ENCODE measurements at regions not wholly inside any gene's neighbourhood (a gene's known extent, or its start where the extent isn't known, plus 50 kb on each side); places are given as distances from the start of the nearest gene placed in this dataset.
A peak's percentile ranks its signal among the peaks of the same experiment; 100 is the strongest.

DNA sequence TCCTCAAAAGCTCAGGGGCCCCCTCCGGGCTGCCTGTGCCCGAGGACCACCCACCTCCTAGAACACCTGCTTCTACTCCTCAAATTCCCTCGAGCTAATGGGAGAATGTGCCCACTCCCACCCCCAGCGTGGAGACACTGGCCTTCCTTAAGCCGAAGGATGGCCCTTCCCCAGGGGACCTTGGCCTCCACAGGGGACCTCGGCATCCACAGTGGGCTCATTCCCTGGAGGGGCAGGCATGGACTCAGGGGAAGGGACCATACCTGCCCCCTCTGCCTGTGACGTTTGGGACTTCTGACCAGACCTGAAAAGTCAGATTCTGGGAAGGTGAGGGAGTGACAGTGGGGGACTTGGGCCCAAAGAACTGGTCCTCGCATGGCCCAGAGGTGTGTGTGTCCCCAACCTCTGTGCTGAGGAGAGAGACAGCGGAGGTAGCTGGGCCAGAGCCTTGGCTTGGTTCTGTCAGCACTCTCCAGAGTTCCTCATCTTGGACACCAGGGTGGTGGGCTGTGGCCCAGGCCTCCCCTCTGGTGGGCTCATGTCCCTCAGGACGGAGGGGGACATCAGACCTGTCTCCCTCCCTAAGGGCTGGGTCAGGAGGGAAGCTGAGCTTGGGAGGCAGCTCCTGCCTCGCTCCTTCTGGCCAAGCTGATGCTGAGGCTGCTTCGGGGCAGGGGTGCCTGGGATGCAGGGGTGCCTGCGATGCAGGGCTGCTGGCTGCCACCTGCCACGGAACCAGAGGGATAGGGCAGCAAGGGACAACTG, 240.4 kb downstream of the HAUS1 start:
- H3K36me3 Mint-ChIP-seq (ENCODE audit: insufficient read depth, unreplicated experiment), result peaks cover 18% of the 10 kb centered on the region
- intact Hi-C loops (cut with micrococcal nuclease), result no loop called here
- H3K4me1 Mint-ChIP-seq (ENCODE audit: insufficient read depth, unreplicated experiment), result peaks cover 14% of the 10 kb centered on the region
- no peaks in the 10 kb centered on the region for H3K27me3 Mint-ChIP-seq (ENCODE audit: insufficient read depth, unreplicated experiment)
- DNase-seq (ENCODE audit: unreplicated experiment), result no peak
- CTCF ChIA-PET, result interaction anchor here (0.6 to 1.3 kb wide), 4 partner anchors 63 to 138 kb away, joined by 3 to 5 read pairs (median 3); no protein-coding TSS in a partner anchor
- H3K9me3 Mint-ChIP-seq (ENCODE audit: unreplicated experiment), result no peaks in the 10 kb centered on the region
- TF ChIP-seq, protein P1, sequence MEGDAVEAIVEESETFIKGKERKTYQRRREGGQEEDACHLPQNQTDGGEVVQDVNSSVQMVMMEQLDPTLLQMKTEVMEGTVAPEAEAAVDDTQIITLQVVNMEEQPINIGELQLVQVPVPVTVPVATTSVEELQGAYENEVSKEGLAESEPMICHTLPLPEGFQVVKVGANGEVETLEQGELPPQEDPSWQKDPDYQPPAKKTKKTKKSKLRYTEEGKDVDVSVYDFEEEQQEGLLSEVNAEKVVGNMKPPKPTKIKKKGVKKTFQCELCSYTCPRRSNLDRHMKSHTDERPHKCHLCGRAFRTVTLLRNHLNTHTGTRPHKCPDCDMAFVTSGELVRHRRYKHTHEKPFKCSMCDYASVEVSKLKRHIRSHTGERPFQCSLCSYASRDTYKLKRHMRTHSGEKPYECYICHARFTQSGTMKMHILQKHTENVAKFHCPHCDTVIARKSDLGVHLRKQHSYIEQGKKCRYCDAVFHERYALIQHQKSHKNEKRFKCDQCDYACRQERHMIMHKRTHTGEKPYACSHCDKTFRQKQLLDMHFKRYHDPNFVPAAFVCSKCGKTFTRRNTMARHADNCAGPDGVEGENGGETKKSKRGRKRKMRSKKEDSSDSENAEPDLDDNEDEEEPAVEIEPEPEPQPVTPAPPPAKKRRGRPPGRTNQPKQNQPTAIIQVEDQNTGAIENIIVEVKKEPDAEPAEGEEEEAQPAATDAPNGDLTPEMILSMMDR (IDR thresholded peaks at IDR 0.05; ENCODE audit: unreplicated experiment), result no peak
- BruUV-seq (replicated peaks), result no TSS peak
- no peak overlapping the region for H3K4me3 Mint-ChIP-seq (ENCODE audit: unreplicated experiment)
- peak overlapping the region; percentile 32 for H3K27ac Mint-ChIP-seq (ENCODE audit: low read depth, unreplicated experiment)
- POLR2A ChIA-PET, result no interaction called here

DNA sequence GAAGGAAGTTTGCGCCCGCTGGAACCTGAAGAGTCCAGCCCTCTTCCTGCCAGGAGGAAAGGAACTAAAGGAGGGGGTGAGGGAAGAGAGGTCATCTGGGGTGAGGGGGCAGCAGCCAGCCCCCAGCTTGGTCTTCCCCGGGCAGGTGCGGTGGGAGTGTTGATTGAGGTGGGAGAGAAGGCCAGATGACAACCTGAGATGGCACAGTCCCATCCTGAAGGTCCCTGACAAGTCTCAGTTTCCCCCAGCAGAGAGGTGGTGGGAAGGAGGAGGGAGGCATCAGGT, 240.9 kb downstream of the HAUS1 start:
- peaks cover 22% of the 10 kb centered on the region for H3K36me3 Mint-ChIP-seq (ENCODE audit: insufficient read depth, unreplicated experiment)
- ChIA-PET CTCF (no interaction called here), POLR2A (no interaction called here)

DNA sequence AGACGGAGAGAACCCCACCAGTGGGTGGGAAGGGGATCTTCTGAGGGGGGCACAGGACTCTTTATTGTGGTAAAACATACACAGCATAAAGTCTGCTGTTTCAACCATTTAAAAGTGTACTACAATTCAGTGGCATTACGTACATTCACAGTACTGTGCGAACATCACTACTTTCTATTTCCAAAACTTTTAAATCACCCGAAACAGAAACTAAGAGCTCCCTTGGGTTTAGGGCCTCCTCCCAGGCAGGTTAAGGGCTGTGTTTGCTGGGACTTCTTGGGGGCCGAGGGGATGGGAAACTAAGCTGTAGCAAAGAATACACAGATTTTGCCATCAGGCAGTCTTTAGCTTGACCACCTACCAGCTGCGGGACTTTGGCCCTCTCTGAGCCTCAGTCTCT, 242.0 kb downstream of the HAUS1 start:
- no peak for DNase-seq (ENCODE audit: unreplicated experiment)
- Mint-ChIP-seq H3K27me3 (ENCODE audit: insufficient read depth, unreplicated experiment) (no peaks in the 10 kb centered on the region), H3K27ac (ENCODE audit: low read depth, unreplicated experiment) (no peak overlapping the region), H3K4me1 (ENCODE audit: insufficient read depth, unreplicated experiment) (peaks cover 9% of the 10 kb centered on the region), H3K36me3 (ENCODE audit: insufficient read depth, unreplicated experiment) (peaks cover 22% of the 10 kb centered on the region), H3K4me3 (ENCODE audit: unreplicated experiment) (no peak overlapping the region), H3K9me3 (ENCODE audit: unreplicated experiment) (no peaks in the 10 kb centered on the region)
- intact Hi-C loops (cut with micrococcal nuclease), result no loop called here
- ChIA-PET CTCF (interaction anchor here (0.6 to 1.1 kb wide), 3 partner anchors 11 to 173 kb away, joined by 3 to 4 read pairs (median 3); a partner anchor contains a TSS), POLR2A (no interaction called here)
- no TSS peak for BruUV-seq (replicated peaks)
- TF ChIP-seq, protein P1 (IDR thresholded peaks at IDR 0.05; ENCODE audit: unreplicated experiment), result no peak

More for the DNA sequence above, 240.9 kb downstream of the HAUS1 start:
- Mint-ChIP-seq H3K4me1 (ENCODE audit: insufficient read depth, unreplicated experiment) (peaks cover 14% of the 10 kb centered on the region), H3K27ac (ENCODE audit: low read depth, unreplicated experiment) (no peak overlapping the region), H3K4me3 (ENCODE audit: unreplicated experiment) (no peak overlapping the region), H3K27me3 (ENCODE audit: insufficient read depth, unreplicated experiment) (no peaks in the 10 kb centered on the region), H3K9me3 (ENCODE audit: unreplicated experiment) (no peaks in the 10 kb centered on the region)
- TF ChIP-seq, protein P1 (IDR thresholded peaks at IDR 0.05; ENCODE audit: unreplicated experiment), result no peak
- no TSS peak for BruUV-seq (replicated peaks)
- intact Hi-C loops (cut with micrococcal nuclease), result no loop called here
- DNase-seq (ENCODE audit: unreplicated experiment), result no peak

DNA sequence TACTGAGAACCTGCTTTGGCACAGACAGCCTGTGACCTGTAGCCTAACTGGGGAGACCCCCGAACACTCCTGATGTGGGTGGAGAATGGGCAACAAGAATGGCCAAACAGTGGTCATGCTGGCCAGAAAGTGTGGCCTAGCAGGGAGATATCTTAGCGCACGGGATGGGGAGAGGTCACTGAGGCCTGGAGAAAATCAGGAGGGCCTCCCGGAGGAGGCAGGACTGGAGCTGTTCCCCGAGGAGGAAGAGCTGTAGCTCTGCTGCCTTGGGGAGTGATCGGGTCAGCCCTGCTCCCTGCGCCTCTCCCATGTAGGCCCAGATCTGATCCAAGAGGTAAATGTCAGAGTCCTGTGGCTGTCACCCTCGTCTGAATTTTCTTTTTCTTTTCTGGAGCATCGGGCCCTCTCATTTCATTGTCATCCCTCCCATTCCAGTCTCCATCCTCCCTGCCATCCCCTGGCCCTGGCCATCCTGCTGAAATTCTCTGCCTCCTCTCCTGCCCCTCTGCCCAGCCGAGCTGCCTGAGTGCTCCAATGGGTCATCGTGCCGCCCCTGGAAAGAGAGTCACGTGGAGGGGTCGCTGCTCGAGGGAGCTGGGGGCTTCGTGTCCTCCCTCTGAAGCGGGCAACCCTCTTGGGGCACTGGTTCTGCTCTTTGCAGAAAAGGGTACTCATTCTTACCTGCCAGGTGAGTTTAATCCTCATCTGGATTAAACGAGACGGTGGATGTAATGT, 242.9 kb downstream of the HAUS1 start:
- Mint-ChIP-seq H3K27ac (ENCODE audit: low read depth, unreplicated experiment) (peak overlapping the region; percentile 28), H3K4me3 (ENCODE audit: unreplicated experiment) (no peak overlapping the region), H3K27me3 (ENCODE audit: insufficient read depth, unreplicated experiment) (no peaks in the 10 kb centered on the region), H3K36me3 (ENCODE audit: insufficient read depth, unreplicated experiment) (peaks cover 22% of the 10 kb centered on the region), H3K4me1 (ENCODE audit: insufficient read depth, unreplicated experiment) (peaks cover 9% of the 10 kb centered on the region), H3K9me3 (ENCODE audit: unreplicated experiment) (no peaks in the 10 kb centered on the region)
- no TSS peak for BruUV-seq (replicated peaks)
- ChIA-PET POLR2A (no interaction called here), CTCF (interaction anchor here (0.7 to 1.1 kb wide), 2 partner anchors 76 to 174 kb away, joined by 3 read pairs; a partner anchor contains a TSS)
- TF ChIP-seq, protein P1 (IDR thresholded peaks at IDR 0.05; ENCODE audit: unreplicated experiment), result no peak
- intact Hi-C loops (cut with micrococcal nuclease), result no loop called here
- no peak for DNase-seq (ENCODE audit: unreplicated experiment)
